Thymus (tissue), 11 donors: ENCODE measurements at regions not wholly inside any gene's neighbourhood (a gene's known extent, or its start where the extent isn't known, plus 50 kb on each side); places are given as distances from the start of the nearest gene placed in this dataset.

Experiments
- DNase-seq, 9 donors: peaks; one replicate each; pipeline ENCODE4 v3.0.0-alpha.2; 2013; ENCODE audit warnings: low spot score in 9 of 9, low read depth in 6 of 9, missing footprints in 1 of 9
- H3K27ac ChIP-seq, 2 donors: one replicate each; pipeline ENCODE4 v1.5.1; 2013; ENCODE audit warnings: control low read depth in 1 of 2, low read depth in 1 of 2, low read length in 1 of 2, mild to moderate bottlenecking in 1 of 2, moderate library complexity in 1 of 2
- H3K27me3 ChIP-seq, 2 donors: one replicate each; pipeline ENCODE4 v1.5.1; 2013; ENCODE audit warnings: low read length in 1 of 2; ENCODE audit not compliant: control insufficient read depth in 2 of 2, insufficient read depth in 1 of 2
- H3K36me3 ChIP-seq, 2 donors: one replicate each; pipeline ENCODE4 v1.5.1; 2013; ENCODE audit warnings: low read length in 1 of 2, mild to moderate bottlenecking in 1 of 2, moderate library complexity in 1 of 2; ENCODE audit not compliant: control insufficient read depth in 2 of 2, insufficient read depth in 2 of 2
- H3K4me1 ChIP-seq, 2 donors: one replicate each; pipeline ENCODE4 v1.5.1; 2013; ENCODE audit warnings: low read length in 2 of 2; ENCODE audit not compliant: control insufficient read depth in 2 of 2, insufficient read depth in 2 of 2
- H3K4me3 ChIP-seq, 2 donors: one replicate each; pipeline ENCODE4 v1.5.1; 2013; ENCODE audit warnings: low read length in 2 of 2, control low read depth in 1 of 2, mild to moderate bottlenecking in 1 of 2
- H3K9me3 ChIP-seq, 2 donors: one replicate each; pipeline ENCODE4 v1.5.1; 2013; ENCODE audit warnings: low read length in 1 of 2, mild to moderate bottlenecking in 1 of 2; ENCODE audit not compliant: control insufficient read depth in 2 of 2, insufficient read depth in 1 of 2
- WGBS: extraction: QIAGEN DNeasy Blood & Tissue Kit; methylation state at CpG from one replicate; pipeline ENCODE4 v1.1.7; 2013; 5-methylcytosine and 5-hydroxymethylcytosine counted together
- donor health status: healthy.

DNA sequence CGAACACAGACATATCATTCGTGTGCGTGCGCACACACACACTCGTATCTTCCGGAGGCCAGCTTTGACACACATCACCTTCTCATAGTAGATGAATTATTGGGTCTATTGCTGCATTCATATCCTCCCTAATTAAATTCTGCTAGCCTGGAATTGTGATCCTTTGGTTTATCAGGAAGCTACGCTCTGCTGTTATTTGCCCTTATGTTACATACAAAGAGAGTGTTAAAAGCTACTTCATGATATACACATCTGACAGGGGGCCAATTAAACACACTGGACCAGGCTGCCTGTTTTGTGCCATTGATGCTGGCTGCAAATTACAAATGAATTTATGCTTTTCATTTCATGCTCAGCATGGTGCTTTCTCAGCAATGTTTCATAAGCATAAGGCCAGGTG is 252.0 kb downstream of the RHOU start:
- H3K9me3 ChIP-seq = peaks cover 0 to 4% of the 10 kb centered on the region in 2 donors
- WGBS = 90% methylated on average over 7 of the region's 7 CpGs
- no peak overlapping the region for H3K4me3 ChIP-seq
- no peaks in the 10 kb centered on the region for H3K27me3 ChIP-seq
- no peak overlapping the region for H3K27ac ChIP-seq
- no peaks in the 10 kb centered on the region for H3K36me3 ChIP-seq
- DNase-seq = no peak
- H3K4me1 ChIP-seq = peaks cover 0 to 44% of the 10 kb centered on the region in 2 donors

DNA sequence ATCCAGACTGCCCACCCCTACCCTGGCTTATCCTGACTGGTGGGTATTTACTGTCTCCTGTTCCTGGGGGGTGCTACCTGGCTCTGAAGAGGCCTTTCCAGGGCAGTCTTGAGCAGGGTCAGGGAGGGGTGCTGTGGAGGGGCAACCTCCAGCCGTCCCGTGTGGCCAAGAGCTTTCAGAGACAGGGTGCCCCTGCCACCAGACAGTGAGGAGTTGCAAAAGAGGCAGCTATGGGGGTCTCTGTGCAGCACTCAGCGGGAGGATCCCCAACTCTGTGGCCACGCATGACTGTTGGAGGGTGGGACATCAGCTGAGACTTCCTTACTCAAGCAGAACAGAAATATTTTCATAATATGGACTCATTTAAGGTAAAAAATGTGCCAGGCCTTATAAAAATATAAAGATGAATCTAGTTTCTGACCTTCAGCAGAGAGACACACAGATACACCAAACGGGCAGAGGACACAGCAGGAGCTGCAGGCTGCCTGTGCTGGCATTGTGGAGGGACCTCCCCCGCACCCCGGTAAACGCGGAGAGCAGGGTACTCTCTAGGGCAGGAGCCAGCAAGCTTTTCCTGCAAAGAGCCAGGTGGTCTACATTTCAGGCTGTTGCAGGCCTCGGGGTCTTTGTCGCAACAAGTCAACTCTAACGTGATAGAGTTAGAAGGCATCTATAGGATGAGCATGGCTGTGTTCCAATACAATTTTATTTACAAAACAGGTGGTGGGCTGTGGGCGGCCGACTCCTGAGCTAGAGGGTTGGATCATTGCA is 252.6 kb downstream of the RHOU start:
- Histone ChIP-seq H3K9me3 (peaks cover 0 to 4% of the 10 kb centered on the region in 2 donors), H3K27me3 (no peaks in the 10 kb centered on the region), H3K27ac (no peak overlapping the region), H3K4me1 (peaks cover 0 to 46% of the 10 kb centered on the region in 2 donors), H3K36me3 (no peaks in the 10 kb centered on the region), H3K4me3 (no peak overlapping the region)
- 79% methylated on average over 14 of the region's 14 CpGs for WGBS
- DNase-seq = no peak

DNA sequence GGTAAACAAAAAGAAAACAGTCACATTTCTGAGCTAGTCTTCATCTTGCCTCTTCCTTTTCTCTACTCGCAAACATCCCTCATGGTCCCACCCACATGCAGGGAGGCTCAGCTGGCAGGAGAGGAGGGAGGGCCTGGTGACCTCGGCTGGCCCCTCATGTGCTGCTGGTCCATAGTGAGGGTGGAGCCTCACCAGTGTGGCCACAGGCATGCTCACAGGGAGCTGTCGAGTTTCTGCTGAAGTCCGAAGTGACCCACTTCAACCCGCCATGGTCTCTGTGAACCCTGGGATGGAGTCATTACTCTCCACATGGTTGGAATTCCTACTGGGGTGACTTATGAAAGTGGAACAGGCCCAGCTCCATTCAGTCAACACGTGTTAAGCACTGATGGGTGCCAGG is 253.4 kb downstream of the RHOU start:
- Histone ChIP-seq H3K4me3 (no peak overlapping the region), H3K27me3 (no peaks in the 10 kb centered on the region), H3K27ac (no peak overlapping the region), H3K4me1 (peaks cover 0 to 41% of the 10 kb centered on the region in 2 donors), H3K36me3 (no peaks in the 10 kb centered on the region), H3K9me3 (peaks cover 0 to 4% of the 10 kb centered on the region in 2 donors)
- WGBS = 92% methylated on average over 6 of the region's 6 CpGs
- no peak for DNase-seq

DNA sequence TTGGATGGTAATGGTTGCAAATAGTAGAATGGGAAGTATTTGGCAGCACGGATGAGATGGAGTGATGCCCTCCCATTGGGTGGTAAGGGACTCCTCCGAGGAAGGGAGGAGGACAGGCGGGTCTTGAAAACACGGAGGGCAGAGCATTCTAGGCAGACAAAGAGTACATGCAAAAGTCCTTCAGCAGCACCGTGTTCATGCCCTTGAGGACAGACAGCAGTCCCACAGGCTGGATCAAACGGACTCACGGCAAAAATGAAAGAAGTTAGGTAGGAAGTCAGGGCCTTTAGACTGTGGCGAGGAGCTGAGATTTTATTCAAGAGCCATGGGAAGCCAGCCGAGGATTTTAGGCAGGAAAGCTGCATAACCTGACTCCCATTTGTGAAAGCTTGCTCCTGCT is 253.9 kb downstream of the RHOU start:
- Histone ChIP-seq H3K4me3 (no peak overlapping the region), H3K36me3 (no peaks in the 10 kb centered on the region), H3K27ac (no peak overlapping the region), H3K27me3 (no peaks in the 10 kb centered on the region), H3K9me3 (peaks cover 0 to 4% of the 10 kb centered on the region in 2 donors), H3K4me1 (peaks cover 0 to 41% of the 10 kb centered on the region in 2 donors)
- 98% methylated on average over 9 of the region's 9 CpGs for WGBS
- no peak for DNase-seq

DNA sequence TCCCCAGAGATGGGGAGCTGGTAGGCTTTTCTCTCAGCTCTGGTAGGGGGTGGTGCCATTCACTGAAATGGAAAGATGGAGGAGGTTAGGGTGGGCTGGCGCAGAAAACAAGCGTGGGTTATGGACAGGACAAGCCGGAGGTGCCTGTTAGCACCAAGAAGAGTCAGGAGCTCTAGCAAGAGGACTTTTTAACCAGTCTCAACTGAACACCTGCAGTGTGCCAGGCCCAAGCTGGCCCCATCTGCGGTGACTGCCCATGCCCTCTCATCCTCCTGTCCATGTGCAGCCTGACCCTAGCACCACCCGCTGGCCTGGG is 254.4 kb downstream of the RHOU start:
- Histone ChIP-seq H3K27ac (no peak overlapping the region), H3K27me3 (no peaks in the 10 kb centered on the region), H3K4me3 (no peak overlapping the region), H3K9me3 (peaks cover 0 to 4% of the 10 kb centered on the region in 2 donors), H3K36me3 (no peaks in the 10 kb centered on the region), H3K4me1 (peaks cover 0 to 41% of the 10 kb centered on the region in 2 donors)
- WGBS = 96% methylated on average over 5 of the region's 5 CpGs
- no peak for DNase-seq

DNA sequence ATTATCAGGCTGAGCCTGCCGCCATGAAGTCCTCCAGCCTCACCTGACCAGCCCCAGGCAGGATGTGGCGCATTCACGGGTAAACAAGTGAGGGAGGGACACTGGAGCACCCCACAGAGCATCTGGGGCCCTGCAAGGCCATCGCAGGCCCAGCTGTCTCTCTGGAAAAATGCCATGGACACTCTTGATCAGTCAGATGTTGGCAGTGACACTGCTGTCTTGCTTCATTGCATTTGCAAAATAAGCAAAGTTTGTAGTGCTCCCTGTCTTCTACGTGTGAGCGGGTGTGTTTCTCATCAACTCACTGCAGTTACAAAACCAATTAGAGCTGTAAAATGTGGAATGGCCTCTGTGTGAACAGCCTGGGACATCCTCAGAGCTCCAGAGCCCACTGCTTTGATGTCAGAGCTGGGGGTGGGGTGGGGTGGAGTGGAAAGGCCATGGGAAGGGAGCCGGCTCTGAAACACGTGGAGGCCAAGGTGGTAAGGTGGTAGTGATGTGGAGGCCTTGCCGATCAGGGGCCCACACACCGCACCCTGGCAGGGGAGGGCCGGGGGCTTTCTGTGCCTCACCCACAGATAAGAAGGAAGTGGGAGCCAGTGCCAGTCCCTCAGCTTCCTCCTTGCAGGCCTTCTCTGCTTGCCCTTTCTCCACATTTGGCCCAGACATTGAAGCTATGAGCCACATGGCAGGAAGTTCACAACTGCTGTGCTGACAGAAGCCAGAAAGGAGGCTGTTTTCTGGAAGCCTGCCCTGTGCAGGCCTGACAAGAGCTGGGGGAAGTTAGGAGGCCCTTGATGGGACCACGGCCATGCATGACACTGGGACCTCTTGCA is 254.9 kb downstream of the RHOU start:
- peak overlapping the region in 1 of 2 donors; percentile 60 for H3K27ac ChIP-seq
- peaks cover 0 to 4% of the 10 kb centered on the region in 2 donors for H3K9me3 ChIP-seq
- WGBS = 51% methylated on average over 12 of the region's 12 CpGs
- no peaks in the 10 kb centered on the region for H3K27me3 ChIP-seq
- H3K4me1 ChIP-seq = peaks cover 0 to 41% of the 10 kb centered on the region in 2 donors
- H3K4me3 ChIP-seq = no peak overlapping the region
- no peaks in the 10 kb centered on the region for H3K36me3 ChIP-seq
- peak in 1 of 9 donors; percentile 50 for DNase-seq

DNA sequence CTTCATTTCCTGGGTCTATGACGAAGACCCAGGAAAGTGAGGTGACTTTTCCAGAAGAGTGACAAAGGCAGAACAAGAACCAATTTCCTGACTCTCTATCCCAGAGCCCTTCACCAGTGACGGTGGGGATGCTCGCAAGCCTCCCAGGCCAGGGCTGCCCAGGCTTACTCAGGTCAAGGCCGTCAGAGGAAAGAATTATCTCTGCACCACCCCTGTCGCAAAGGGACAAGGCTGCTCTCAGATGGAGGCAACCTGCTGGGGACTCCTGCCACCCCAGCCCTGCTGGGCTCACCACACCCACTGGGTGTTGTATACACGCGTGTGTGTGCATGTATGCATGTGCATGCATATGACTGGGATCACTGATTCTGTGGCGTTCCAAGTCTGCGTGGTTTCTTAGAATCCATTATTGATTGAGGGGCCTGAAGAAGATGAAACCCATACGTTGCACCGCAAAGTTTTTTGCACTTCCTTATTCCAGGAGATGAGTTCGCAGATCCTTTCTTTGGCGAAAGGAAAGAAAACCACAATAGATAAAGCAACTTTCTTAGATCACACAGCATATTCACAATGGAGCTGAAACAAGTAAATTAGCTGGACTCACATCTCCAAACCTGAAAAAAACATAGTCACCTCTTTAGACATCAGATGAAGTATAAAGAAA is 255.8 kb downstream of the RHOU start:
- H3K9me3 ChIP-seq = peaks cover 0 to 4% of the 10 kb centered on the region in 2 donors
- 65% methylated on average over 13 of the region's 13 CpGs for WGBS
- H3K4me3 ChIP-seq = no peak overlapping the region
- DNase-seq = no peak
- peak overlapping the region in 1 of 2 donors; percentile 60 for H3K27ac ChIP-seq
- peaks cover 0 to 41% of the 10 kb centered on the region in 2 donors for H3K4me1 ChIP-seq
- H3K27me3 ChIP-seq = no peaks in the 10 kb centered on the region
- H3K36me3 ChIP-seq = no peaks in the 10 kb centered on the region

DNA sequence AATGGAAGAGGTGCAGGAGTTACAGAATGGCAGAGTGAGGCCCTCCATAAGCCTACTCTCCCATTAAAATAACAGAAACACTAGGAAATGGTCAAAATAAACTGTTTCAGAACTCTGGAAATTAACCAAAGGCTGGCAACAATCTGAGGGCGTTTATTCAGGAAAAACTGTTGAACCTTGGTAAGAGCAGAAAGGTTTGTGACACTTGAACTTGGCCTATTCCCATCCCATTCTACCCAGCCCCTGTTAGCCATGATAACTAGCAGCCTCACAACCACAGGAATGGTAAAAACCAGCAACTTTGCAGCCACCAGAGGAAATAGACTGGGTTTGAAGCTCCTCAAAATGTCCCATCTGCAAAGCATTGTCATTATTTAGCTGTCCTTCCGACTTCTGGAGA is 256.8 kb downstream of the RHOU start:
- Histone ChIP-seq H3K9me3 (peaks cover 0 to 4% of the 10 kb centered on the region in 2 donors), H3K27ac (no peak overlapping the region), H3K4me1 (peaks cover 0 to 37% of the 10 kb centered on the region in 2 donors), H3K36me3 (no peaks in the 10 kb centered on the region), H3K27me3 (no peaks in the 10 kb centered on the region), H3K4me3 (no peak overlapping the region)
- 97% methylated on average over 2 of the region's 2 CpGs for WGBS
- DNase-seq = no peak
